Uterus (tissue), 2 donors: ENCODE measurements at regions not wholly inside any gene's neighbourhood (a gene's known extent, or its start where the extent isn't known, plus 50 kb on each side); places are given as distances from the start of the nearest gene placed in this dataset.

Experiments used
- POLR2A ChIP-seq, 2 donors: fragments of 450-650 bp; IDR thresholded peaks; one replicate each; pipeline ENCODE4 v1.6.1; 2016; ENCODE audit warnings: antibody characterized with exemption in 2 of 2, mild to moderate bottlenecking in 1 of 2, moderate library complexity in 1 of 2
- TF ChIP-seq, protein P1 (sequence below), 4 experiments: fragments of 200-600 bp in 2 of 4; fragments of 450-650 bp in 2 of 4; sonication (generic) in 2 of 4; IDR thresholded peaks; one replicate each; pipeline ENCODE4 v1.5.1; 2016 to 2019; ENCODE audit warnings: antibody characterized with exemption in 4 of 4, mild to moderate bottlenecking in 2 of 4, moderate library complexity in 1 of 4

GRCh38 chr9:86600291-86600690, 246.1 kb upstream of the TUT7 start:
- TF ChIP-seq, protein P1, sequence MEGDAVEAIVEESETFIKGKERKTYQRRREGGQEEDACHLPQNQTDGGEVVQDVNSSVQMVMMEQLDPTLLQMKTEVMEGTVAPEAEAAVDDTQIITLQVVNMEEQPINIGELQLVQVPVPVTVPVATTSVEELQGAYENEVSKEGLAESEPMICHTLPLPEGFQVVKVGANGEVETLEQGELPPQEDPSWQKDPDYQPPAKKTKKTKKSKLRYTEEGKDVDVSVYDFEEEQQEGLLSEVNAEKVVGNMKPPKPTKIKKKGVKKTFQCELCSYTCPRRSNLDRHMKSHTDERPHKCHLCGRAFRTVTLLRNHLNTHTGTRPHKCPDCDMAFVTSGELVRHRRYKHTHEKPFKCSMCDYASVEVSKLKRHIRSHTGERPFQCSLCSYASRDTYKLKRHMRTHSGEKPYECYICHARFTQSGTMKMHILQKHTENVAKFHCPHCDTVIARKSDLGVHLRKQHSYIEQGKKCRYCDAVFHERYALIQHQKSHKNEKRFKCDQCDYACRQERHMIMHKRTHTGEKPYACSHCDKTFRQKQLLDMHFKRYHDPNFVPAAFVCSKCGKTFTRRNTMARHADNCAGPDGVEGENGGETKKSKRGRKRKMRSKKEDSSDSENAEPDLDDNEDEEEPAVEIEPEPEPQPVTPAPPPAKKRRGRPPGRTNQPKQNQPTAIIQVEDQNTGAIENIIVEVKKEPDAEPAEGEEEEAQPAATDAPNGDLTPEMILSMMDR (IDR thresholded peaks at IDR 0.05) = no peak
- TF ChIP-seq POLR2A (IDR thresholded peaks at IDR 0.05) = no peak
